Hematopoietic multipotent progenitor cell treated with erythropoietin and hydrocortisone succinate and interleukin-3 and kit ligand, for 15 days (in vitro differentiated cells): ENCODE measurements at regions not wholly inside any gene's neighbourhood (a gene's known extent, or its start where the extent isn't known, plus 50 kb on each side); places are given as distances from the start of the nearest gene placed in this dataset.
"Not testable (repeated sequence)": the region's sequence is repeated elsewhere in the genome, so short reads cannot be mapped to it uniquely, and the experiment has no call there.

Experiments
- DNase-seq: peaks from one replicate; pipeline ENCODE4 v3.0.0-alpha.2; 2015; ENCODE audit warnings: low spot score

- no peak for DNase-seq
These were observed 165.2 kb upstream of the TMEM72 start for GRCh38 chr10:44745920-44746319.

DNA sequence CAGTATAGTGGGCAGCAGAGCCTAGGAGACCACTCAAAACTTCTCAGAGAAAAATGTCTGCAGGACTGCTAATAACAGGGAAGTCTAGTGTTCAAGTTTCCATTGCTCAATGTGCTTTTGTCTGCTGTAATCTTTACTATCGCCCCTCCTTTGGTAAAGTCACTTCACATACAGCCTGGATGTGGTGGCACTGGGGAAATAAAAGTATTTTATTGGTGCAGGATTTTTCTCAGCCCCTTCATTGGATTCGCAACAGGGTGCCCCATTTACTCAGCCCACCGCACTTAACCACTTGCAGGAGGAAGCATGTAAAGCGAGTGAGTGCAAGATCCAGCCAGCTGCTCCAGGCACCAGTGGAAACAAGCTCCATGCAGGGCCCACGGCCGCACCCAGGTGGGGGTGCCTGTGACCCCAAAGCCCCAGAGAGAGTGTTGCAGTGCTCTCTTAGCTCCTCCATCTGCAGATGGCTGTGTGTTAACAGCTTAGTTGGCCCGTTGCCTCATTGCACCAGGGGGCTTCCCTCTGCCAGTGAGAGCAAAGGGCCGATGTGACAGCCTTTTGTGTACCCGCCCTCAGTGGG is 163.5 kb upstream of the TMEM72 start:
- DNase-seq: no peak

DNA sequence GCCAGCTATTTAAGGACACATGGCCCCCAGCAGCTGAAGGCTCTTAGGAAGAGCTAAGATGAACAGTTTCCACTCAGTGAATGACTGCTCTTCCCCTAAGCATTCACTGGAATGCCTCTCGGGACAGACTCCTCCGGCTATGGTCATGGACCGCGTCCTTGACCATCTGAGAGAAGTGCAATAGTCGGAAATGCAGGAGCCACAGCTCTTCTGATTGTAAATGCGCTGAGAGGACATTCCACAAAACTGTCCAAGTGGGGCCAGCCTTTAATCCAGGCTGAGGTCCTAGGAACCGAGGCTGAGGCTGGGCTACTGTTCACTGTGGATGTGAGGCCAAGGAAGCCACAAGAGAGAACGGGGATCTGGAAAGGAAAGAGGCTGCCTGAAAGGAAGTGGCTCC is 162.0 kb upstream of the TMEM72 start:
- DNase-seq: no peak

DNA sequence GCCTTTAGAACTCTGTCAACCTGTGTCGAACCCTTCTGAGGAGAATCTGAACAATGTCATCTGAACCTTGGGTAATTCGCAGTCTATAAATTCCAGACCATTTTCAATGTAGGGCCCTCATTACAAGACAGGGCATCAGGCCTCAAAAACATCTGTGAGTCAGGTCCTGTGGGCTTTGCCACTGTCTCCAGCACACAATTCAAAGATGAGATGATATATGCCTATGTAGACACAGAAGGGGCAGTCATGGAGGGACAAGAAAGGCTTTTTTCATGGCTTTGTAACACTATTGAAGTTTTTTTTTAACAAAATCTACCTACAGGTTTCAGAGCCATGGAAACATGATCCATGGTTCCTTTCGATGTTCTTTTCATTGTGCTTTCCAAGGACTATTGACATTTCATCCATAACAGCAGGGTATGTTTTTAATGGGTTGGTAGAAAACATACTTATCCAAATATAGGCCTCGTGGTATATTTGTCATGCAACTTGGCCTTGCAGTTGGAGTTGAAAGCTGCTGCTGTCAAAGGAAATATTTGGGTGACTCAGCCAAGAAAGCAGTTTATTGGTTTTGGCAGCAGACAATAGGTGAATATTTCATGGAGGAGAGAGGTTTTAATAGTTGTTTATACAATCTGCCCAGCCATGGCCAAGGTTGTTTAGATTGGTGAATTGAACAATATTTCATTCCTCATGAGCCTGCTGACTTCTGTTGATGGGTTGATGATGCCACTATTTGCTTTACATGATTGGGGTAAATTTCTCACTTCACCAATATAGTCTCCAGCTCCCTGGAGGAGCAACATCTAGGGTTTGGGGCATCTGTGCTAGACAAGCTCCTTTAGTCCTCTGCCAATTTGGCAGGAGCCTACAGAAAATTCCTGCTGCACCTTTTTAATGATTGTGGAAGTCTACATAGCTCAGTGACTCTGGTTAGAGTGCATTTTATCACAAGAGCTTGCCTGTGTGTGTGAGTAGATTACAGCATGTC is 158.4 kb upstream of the TMEM72 start:
- no peak for DNase-seq

DNA sequence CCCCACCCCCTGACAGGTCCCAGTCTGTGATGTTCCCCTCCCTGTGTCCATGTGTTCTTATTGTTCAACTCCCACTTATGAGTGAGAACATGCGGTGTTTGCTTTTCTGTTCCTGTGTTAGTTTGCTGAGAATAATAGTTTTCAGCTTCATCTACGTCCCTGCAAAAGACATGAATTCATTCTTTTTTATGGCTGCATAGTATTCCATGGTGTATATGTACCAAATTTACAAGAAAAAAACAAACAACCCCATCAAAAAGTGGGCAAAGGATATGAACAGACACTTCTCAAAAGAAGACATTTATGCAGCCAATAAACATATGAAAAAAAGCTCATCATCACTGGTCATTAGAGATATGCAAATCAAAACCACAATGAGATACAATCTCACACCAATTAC is 156.8 kb upstream of the TMEM72 start:
- not testable (repeated sequence) for DNase-seq

- no peak for DNase-seq
These were observed 155.7 kb upstream of the TMEM72 start for GRCh38 chr10:44755481-44755880.

GRCh38 chr10:44756216-44756615 is 154.9 kb upstream of the TMEM72 start:
- no peak for DNase-seq

DNA sequence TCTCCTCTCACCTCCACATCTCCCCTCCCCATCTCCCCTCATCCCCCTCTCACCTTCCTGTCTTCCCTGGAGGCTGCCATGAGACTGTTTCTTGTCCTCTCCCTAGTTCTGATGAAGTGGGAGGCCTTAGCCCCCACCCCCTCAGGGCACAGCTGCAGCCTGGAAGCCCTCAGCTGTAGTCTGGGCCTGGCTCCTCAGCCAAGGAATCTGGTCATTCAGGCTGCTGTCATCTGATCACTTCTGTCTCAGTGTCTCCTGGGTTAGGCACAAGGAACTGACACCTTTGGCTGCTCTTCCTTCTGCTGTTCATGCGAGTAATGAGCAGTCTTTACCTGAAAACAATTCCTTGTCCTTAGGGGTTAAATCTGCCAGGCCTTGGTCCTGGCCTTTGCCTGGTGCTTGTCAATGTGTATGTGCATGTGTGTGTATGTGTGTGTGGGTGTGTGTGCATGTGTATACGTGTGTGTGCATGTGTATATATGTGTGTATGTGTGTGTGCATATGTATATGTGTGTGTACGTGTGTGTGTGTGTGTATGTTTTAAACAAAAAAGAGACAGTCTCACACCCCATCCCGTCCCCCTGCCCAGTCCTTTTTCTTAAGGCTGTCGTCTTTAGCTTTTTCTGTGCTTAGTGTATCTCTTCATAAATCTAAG is 153.5 kb upstream of the TMEM72 start:
- no peak for DNase-seq

DNA sequence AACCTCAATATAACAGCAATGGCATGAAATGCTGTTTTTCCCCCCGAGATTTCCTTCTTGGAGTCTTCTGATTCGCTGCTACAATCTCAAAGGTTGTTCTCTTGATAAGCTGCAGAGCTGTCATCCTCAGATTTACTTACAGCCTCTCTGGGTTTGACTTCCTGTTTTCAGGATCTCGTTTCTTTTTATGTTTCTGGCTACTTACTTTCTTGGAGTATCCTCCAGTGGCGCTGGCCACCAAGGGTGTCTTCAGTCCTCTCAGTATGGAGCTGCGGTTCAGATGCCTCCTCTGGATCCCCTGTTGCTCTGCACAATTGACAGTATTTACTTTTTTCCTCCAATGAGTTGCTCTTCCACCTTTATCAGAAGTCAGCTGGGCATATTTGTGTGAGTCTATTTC is 152.0 kb upstream of the TMEM72 start:
- no peak for DNase-seq

- no peak for DNase-seq
These were observed 150.6 kb upstream of the TMEM72 start for GRCh38 chr10:44760513-44760912.

DNA sequence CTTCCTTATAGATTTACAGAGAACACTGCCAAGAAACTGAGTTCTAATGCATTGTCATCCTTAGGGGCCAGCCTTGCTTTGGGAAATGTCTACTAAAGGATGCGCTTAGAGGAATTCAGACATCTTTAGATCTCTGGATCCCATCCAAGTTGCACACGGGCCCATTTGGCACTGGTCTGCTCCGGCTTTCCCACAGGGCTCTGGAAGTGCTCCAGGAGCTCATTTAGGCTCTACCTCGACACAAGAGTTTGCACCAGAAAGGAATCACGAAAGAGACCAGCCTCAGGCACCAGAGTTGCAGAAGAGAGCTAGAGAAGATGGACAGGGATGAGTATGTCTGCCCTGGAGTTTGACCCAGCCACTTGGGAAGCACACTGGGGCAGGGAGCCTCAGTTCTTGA is 150.1 kb upstream of the TMEM72 start:
- DNase-seq: no peak

DNA sequence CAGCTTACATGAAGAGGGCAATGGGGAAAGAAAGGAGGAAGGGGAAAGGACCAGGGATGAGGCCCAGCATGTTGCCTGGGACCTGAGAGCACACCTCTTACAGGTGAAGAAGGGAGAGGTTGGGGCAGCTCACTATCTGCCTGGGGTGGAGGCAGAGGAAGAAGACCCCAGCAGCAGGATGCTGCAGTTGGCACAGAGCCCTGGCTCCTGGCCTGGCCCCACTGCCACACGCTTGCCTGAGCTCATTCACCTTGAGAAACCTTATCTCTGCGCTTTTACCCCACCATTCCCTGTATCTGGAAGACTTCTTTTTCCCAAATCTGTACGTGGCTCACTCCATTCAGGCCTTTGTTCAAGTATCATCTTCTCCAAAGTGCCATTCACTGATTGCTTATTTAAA is 147.8 kb upstream of the TMEM72 start:
- no peak for DNase-seq

GRCh38 chr10:44765299-44765698 is 145.8 kb upstream of the TMEM72 start:
- no peak for DNase-seq

DNA sequence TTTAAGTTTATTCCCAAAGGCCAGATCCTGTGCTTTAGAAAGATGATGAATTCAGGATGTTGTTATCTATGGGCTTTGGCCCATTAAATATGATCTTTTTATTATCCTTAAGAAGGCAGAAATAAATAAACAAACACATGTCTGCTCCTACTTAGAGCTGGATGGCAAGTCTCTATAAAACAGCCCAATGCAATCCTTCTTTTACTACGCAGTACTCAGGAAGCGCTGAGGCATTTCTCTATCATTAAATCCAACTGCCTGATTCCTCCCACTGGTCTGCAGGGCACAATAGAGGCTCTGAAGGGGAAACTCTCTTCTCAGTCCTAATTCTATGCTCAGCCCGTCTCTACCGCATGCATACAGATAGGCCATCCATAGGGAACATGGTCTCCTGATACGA is 144.5 kb upstream of the TMEM72 start:
- no peak for DNase-seq

- no peak for DNase-seq
These were observed 141.7 kb upstream of the TMEM72 start for GRCh38 chr10:44769450-44769849.

DNA sequence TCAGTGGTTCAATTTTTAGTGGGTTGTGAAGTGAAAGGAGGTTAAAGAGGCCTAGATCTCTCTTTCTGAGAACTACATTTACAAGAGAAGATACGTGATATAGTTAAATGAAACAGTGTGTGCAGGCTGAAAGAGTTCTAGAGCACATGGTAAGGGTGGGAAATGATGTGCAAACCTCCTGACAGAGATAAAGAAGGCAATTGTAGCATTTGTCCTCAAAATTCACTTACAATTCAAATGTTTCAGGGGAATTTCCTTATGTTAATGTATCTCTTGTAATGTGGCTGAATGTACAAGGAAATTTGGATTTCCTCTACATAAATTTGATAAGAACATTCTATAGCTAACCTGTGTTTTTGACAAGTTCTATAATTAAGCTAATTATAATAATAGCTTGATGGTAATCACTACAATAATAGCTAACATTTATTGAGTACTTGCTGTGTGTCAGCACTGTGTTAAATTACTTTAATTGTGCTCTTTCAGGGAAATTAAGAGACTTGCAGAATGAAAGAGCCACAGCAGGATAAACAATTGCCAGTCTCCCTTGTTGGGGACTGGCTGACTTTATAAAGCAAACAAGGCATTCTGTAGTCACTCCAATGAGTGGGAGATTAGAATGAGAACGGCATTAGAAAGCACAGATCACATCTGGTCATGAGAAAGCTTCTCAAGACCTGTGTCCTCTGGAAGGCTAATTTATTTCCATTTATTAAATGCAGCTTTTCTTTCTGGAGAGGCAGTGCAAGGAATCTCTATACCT is 139.7 kb upstream of the TMEM72 start:
- DNase-seq: no peak

DNA sequence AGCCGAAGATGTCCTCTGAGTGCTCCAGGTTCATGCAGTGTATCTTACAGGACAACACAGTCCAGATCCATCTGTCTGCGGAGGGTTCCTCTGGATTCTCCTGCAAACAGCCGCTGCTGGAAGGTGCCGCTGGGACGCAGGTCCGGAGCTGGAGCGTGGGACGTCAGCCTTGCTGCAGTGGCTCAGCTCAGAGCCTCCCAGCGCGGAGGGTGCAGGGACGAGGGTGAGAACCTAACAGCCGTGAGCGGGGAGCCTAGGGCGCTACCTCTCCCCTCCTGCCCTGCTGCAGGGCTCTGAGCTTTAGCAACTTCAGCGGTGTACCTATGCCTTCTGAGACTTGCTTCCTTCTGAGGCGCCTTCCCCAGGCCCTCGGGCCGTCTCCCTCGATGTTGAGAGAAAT is 137.6 kb upstream of the TMEM72 start:
- DNase-seq: no peak

- DNase-seq: no peak
These were observed 136.3 kb upstream of the TMEM72 start for GRCh38 chr10:44774676-44775401.

DNA sequence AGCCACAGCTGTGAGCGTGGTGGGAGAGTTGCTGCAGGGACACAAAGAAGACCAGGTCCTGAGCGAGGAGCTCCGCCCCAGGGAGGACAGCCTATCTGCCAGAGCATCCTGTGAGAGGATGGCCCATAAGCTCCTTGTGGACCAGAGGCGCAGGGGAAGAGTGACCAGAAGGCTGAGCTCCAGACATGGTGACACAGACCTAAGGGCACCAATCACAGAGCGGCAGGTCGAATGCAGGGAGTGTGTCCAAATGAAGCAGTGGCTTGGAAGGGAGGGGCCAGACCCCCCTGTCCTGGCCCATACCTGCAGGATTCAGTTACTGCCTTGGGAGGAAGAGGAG is 135.8 kb upstream of the TMEM72 start:
- no peak for DNase-seq

DNA sequence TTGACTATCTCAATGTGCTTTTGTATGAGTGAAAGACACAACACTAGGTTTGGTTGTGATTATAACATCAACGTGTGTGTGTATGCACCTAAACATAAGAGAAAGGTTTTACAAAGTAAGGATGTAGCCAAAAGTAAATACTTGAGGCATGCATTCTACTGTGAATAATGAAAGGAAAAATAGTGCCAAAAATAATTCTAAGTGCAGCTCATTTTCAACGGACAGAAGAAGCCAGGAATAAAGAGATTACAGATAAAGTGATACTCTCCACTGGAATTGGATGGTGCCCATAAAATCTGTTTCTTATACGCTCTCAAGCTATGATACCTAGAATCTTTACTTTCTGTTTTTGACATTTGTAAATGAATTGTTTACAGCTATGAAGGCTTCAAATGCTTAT is 135.0 kb upstream of the TMEM72 start:
- no peak for DNase-seq

DNA sequence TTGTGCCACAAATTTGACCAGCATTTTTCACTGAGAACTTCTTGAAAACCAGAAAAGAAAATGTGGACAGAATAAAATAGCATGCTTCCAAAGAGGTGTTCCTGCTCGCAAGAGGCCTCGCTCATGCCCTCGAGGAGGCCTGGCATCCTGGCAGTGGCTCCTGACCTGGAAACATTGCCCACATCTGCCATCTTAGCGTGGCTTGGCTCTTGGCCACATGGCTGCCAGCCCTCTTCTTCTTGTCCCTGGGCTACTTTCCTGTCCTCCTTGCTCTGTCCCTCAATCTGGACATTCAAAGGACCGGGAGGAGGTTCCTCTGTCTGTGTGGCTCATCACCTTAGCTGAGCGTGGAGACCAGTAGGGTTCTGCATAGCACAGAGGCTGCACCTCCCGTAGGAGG is 131.6 kb upstream of the TMEM72 start:
- no peak for DNase-seq

DNA sequence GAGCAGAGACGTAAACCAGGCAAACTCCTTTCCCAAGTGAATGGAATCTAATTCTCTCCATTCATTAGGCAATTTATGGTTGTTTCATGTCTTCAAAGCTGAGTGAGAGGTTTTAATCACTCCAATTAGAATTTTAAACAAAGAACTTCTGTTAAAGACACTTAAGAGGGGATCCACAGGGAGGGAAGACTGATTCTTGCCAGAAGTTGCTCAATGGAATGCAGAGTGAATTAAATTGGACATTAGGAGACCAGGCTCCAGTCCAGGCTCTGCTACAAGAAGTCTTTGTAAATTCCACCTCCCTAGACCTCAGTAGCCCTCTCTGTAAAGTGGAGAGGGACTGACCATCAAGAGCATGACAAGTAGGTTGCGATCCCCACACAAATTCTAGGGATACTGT is 130.7 kb upstream of the TMEM72 start:
- DNase-seq: no peak
